ENCODE measurements at regions not wholly inside any gene's neighbourhood (a gene's known extent, or its start where the extent isn't known, plus 50 kb on each side); places are given as distances from the start of the nearest gene placed in this dataset.
"Not testable (repeated sequence)": the region's sequence is repeated elsewhere in the genome, so short reads cannot be mapped to it uniquely, and the experiment has no call there.

DNA sequence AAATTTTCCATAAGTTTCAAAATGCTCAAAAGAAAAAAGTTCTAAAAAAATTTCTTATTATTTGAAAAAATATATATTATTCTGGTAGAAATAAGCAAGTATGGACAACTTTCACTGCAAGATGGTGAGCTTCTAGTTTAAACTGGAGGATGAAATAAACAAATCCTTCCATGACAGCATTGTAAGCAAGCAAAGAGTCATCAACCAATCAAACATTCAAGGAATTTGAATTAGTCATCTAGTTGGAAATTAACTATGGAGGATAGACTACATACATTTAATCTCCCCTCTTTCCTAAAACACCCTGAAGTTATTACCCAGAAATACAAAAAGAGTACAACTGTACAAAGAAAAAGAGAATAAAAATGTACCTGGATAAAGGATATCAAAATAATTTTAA is 51.0 kb upstream of the IRX5 start:
- DNase-seq (ENCODE audit: low read depth in 4 of 4, low spot score in 3 of 4) = no peak

DNA sequence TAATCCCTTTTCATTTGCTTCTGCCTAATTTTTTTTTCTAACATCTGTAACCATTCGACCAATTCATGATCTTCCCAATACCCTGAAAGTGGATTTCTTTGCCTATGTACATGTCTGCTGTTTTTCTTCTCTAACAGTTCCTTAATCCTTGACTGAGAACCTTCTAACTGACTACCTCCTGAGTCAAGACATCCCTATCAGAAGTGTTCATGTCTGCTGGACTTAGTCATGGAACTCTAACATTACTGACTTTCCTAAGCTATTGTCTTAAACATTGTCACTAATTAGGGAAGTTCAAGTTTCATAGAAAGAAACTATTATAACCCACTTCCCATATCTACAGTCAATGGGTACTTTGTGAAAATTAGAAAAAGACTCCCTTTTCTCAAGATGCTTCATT is 52.4 kb upstream of the IRX5 start:
- no peak for DNase-seq (ENCODE audit: low read depth in 4 of 4, low spot score in 3 of 4)

DNA sequence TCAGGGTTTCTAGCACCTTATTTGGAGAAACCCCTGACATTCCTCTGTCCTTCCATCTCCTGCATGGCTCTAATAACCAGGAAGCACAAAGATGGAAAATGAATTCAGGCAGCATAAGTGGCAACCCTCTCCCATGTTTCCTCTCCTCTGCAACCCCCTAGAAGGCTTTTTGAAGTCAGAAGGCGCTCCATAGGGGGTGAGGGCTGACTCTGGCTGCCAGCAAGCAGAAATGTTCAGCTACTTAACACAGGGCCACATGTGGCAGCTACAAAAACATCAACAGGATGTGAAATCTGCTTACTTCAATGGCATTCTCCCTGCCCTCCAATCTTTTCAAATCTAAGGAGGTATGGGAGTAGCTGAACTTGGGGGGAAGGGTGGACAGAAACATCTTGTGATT is 55.2 kb upstream of the IRX5 start:
- no peak for DNase-seq (ENCODE audit: low read depth in 4 of 4, low spot score in 3 of 4)

DNA sequence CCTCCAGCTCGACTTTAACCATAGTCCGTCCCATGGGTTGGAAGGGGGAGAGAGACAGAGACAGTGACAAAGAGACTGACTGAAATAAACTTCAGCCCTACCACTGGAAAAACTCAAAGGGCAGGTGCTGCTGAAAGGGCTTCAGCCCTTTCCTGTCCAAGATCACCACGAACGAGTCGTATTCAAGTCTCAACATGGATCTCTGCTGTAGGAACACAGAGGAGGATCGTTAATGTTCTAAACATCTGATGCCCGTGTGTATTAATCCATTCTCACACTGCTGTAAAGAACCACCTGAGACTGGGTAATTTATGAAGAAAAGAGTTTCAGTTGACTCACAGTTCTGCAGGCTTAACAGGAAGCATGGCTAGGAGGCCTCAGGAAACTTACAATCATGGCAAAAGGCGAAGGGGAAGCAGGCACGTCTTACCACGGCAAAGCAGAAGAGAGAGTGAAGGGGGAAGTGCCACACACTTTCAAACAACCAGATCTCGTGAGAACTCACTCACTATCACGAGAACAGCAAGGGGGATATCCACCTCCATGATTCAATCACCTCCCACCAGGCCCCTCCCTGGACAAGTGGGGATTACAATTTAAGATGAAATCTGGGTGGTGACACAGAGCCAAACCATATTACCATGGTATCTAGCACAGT is 56.8 kb upstream of the IRX5 start:
- not testable (repeated sequence) for DNase-seq (ENCODE audit: low read depth in 4 of 4, low spot score in 3 of 4)

DNA sequence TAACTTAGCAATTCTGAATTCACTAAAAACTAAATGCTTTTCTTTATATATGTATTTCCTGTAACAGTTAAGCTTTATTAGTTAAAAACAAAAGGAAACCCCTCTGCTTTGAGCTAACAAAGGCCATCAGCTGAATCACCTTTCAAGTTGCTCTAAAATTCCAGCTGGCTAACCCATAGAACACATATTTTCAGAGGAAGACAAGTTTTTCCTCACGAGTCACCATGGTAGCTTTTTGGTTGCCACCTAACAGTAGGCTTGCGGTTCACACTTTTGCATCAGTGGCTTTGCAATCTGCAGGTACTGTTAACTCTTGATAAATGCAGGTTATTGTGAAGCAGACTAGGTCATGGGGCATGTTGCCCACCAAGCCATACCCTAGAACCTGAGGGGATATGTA is 57.6 kb upstream of the IRX5 start:
- DNase-seq (ENCODE audit: low read depth in 4 of 4, low spot score in 3 of 4) = no peak

DNA sequence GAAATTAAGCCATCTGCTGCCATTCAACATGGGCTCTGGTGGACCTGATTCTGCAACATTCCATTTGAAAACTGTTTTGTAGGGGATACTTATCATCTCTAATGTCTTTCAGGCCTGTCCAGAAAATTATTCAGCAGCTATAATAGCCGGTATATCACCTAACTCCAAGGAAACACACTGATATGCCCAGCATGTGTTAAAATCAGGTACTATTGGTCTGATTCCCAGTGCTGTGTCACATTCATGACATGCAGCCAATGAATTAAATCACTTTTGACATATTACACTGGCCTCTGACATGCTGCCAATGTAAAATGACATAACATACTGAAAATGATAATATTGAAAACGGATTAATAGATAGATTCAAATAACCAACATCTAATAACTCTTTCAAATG is 60.5 kb upstream of the IRX5 start:
- no peak for DNase-seq (ENCODE audit: low read depth in 4 of 4, low spot score in 3 of 4)

DNA sequence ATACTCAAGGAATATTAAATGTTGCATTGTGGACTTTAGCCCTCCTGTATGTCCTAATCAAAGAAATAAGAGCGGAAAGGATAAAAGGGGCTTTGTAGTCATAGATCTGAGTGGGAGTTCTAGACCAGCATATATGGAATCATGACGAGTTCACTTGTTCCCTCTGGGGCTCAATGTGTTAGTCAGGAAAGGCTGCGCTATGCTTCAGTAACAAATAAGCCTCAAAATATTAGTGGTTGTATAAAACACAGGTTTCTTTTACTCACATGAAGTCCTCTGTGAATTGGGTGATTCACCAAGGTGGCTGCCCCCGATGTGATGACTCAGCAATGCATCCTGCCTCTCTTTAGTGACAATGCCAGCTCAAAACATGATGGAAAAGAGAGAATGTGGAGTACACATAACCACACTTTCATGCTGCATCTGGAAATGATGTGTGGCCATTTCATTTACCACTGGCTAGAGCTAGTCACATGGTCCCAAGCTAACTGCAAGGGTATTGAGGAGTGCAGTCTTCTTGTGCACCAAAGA is 63.3 kb upstream of the IRX5 start:
- no peak for DNase-seq (ENCODE audit: low read depth in 4 of 4, low spot score in 3 of 4)

DNA sequence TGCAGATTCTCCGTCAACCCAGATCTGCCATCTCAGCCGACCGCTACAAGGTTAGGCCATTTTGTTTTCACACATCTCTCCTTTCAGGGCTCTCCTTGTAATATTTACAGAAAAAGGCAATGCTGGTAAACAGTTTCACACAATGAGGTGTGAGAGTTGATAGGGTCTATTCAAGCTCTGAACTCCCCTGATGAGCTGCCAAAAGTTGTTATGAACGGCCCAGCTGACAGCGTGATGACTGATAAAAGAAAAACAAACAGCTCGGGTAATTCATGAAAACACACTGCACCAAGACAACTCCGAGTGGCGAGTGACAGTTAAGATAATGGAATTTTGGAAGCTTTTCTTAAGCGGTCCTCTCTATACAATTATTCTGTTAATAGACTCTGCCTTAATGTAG is 68.1 kb upstream of the IRX5 start:
- DNase-seq (ENCODE audit: low read depth in 4 of 4, low spot score in 3 of 4) = no peak

DNA sequence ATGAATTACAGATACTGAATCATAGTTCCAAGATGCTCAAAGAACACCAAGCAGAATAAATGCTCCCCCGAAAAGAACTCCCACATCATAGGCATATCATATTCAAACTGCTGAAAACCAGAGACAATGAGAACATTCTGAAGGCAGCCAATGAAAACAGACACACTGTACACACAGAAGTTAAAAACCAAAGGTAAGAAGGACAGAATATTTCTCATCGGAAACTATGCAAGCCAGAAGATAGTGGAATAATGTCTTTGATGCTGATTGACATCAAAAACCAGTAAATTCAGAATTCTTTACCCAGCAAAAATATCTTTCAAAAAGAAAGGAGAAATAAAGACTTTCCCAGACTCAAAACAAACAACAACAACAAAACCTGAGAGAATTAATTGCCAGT is 73.8 kb upstream of the IRX5 start:
- no peak for DNase-seq (ENCODE audit: low read depth in 4 of 4, low spot score in 3 of 4)

DNA sequence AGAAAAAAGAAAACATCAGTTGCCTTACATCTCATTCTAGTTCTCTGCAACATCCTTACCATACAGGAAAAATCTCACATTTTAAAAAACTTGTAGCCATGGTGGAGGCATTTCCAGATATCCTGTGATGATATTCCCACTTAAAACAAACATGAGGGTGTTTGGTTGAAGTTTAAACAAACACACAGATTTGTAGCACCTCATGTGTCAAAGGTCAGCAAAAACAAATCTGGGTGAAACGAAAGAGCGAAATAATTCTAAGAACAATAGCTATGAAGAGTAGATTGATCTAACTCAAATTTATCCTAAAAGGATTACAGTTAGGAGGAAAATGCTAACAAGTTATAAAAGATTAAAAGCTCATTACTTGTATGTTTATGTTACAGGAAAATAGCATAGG is 83.1 kb upstream of the IRX5 start:
- no peak for DNase-seq (ENCODE audit: low read depth in 4 of 4, low spot score in 3 of 4)

DNA sequence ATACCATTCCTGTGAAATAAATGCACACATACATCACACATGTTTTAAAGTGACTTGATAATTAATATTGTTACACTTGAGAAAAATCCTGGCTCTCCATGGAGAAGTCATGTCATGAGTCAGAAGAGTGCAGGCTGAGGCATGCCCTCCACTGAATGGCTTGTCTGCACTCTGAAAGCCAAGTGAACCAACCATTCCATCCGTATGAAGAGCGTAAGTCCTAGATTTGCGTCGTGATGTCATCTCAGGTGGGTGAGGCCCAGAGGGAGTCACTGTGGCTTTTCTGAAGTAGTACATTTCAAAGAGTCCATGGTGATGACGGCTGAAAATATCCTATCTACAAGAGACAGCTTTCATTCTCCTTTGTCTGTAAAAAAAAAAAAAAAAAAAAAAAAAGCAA is 83.5 kb upstream of the IRX5 start:
- no peak for DNase-seq (ENCODE audit: low read depth in 4 of 4, low spot score in 3 of 4)

DNA sequence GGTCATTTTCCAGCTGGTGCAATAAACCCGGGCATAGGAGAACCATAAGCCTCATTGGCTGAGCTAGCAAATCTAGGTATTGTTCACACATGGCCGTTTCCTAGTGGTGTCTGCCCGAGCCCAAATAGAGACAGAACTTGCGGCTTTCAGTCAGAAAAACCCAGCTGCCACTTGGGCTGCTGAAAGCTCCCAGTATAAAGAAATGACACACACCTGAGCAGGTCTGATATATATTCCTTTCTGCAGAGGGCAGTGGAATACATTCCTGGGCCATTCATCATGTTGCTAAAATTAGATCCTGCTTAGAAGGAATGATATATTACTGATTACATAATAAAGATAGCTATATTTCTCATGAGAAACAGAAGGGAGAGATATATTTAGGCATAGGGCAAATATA is 83.9 kb upstream of the IRX5 start:
- no peak for DNase-seq (ENCODE audit: low read depth in 4 of 4, low spot score in 3 of 4)

DNA sequence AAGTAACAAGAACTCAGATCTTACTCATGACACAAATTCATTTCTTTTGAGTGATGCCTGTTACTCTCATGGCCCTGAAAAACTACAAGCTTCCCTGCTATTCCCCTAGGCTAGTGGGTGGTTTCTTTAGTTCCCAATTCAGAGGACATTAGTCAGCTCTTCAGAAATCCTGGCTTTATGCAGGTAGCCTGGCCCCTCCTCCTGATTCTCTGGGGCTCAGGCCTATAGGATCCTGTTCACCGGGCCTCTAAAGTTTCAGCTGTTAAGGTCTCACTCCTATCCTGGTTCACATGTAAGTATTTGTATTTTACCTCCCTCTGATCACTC is 87.3 kb upstream of the IRX5 start:
- DNase-seq (ENCODE audit: low read depth in 4 of 4, low spot score in 3 of 4) = no peak

DNA sequence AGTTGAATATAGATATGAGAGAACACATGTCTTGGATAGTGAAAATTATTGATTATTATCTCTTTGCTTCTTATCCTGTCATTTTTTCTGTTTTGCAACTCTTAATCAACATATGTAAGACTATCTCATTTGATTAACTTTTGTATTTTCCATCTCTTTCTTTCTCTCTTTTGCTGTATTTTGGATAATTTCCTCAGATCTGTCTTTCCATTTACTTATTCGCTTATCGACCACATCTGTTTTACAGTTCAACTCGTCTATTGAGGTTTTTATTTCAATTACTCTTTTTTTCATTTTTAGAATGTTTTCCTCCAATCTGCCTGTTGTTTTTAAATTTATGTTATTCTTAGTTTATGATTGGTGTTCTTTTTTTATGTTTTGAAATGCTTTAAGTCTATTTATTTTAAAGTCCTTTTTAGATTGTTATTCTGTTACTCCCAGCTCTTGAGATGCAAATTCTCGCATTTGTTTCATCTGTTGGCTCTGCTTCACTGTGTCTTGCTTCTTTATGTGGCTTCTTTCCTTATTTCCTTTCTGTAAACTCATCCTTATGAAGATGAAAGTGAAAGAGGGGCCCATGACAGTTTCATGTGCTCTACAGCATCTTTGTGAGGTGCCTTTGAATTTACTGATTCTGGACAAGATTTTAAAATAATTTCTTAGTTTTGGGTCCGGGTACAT is 87.8 kb upstream of the IRX5 start:
- DNase-seq (ENCODE audit: low read depth in 4 of 4, low spot score in 3 of 4) = no peak

DNA sequence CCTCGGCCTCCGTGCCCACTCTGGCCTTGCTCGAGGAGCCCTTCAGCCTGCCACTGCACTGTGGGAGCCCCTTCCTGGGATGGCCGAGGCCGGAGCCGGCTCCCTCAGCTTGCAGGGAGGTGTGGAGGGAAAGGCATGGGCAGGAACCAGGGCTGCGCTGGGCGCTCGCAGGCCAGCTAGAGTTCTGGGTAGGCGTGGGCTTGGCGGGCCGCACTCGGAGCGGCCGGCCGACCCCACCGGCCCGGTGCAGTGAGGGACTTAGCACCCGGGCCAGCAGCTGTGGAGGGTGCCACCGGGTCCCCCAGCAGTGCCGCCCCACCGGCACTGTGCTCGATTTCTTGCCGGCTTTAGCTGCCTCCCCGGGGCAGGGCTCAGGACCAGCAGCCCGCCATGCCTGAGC is 101.0 kb upstream of the IRX5 start:
- no peak for DNase-seq (ENCODE audit: low read depth in 4 of 4, low spot score in 3 of 4)

DNA sequence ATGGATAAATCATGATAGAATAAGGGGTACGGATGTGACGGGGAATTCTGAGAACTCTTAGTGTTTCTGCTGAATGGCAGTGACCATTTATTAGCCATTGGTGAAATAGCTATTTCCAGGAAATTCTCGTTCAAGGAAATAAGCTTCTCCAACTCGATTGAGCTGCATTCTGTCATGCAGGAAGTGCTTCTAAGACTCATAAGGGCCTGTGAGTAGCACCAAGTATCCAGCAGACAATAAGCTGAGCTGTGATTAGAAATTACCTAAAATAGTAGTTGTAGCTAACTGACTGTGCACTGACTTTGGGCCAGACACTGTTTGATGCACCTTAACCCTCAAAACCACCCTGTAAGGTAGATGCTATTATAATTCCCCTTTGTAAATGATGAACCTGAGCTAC is 107.8 kb upstream of the IRX5 start:
- no peak for DNase-seq (ENCODE audit: low read depth in 4 of 4, low spot score in 3 of 4)

DNA sequence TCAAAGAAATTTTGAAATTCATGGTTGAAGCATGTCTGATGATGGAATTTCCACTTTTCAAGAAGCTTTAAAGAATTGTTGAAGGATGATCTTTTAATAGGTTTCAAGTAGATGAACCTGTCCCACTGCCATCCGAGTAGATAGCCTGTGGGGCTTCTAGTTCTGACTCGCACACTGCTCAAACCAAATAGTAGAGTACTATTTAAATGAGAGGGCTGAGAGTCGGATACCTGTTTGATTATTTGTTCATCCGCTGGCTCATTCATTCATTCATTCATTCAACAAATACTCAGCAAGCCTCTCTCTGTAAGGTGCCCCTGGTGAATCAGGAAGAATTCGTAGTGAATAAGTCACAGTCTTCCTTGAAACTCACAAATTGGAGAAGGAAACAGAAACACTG is 108.2 kb upstream of the IRX5 start:
- no peak for DNase-seq (ENCODE audit: low read depth in 4 of 4, low spot score in 3 of 4)

DNA sequence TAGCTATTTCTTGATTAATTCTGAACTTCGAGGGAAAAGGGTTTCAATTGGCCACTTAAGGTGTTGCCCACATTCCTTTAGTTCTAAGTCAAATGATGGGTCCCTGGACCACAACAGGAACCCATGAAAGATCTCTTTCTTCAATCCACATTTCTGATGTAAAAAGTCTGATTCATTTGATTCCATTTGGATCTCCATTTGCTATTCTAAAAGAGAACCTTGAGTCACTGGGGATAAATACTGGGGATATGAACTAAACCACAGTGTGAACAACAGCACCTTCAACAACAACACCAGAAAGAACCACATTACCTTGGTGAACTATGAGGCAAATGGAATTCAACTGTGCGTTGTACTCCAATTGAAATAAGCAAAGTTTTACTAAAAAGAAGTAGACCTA is 108.9 kb upstream of the IRX5 start:
- DNase-seq (ENCODE audit: low read depth in 4 of 4, low spot score in 3 of 4) = no peak

DNA sequence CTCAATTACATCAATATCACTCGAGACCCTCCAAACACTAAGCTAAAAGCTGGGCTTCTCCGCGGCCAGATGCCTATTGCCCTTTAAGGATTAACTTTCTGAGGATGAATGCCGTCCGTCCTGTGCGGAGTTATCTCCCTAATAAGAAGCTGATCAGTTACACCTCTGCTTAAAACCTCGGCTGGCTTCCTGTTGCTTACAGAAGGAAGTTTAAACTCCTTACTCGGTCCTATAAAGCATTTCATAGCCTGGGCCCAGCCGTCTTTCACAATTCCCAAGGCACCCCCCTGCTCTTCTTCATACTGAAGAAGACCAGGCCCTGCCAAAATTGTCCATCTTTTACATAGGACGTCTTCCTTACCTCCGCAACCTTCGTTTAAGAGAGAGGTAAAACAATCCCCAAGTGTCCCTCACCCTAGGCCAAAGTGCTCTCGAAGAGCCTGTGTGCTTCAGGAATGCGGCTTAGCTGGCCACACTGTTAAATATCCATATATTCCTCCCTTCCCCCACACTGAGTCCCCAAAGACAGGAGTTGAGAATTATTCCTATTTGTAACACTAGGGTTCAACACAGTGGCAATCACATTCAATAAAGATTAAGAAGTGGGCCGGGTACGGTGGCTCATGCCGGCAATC is 112.6 kb upstream of the IRX5 start:
- DNase-seq (ENCODE audit: low read depth in 4 of 4, low spot score in 3 of 4) = no peak

DNA sequence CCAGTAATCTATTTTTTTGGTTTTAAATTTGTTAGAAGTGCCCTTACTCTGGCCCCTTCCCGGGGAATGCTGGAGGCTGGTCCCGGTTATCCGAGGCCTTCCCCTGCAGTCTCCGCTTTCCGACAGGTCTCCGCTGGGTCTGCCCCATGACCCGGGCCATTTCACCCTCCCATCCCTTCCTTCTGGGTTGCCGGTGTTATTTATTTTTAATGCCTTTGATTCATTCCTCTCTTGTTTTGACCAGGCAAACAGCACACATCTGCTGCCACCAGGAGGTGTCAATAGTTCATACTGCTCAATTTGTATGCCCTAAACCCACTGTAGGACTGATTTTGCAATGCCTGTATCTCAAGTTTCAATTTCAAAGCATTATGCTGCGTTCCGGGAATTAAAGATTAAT is 113.2 kb upstream of the IRX5 start:
- no peak for DNase-seq (ENCODE audit: low read depth in 4 of 4, low spot score in 3 of 4)

DNA sequence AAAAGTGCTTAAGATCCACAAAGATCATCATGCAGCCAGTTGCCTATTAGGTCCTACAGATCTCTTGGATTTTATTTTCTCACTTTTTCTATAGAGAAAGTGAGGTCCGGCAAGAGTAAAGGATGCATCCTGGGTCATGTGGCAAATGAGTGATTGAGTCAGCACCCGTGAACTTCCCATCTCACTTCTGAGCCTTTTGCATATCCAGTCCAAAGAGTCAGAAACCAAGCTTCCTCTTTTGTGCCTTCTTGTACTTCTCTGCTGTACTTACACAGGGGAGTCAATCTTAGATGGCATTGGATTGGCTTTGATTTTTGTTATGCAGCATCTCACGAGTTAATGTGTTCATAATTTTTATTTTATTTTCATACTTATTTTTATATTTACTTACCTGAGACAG is 114.2 kb upstream of the IRX5 start:
- DNase-seq (ENCODE audit: low read depth in 4 of 4, low spot score in 3 of 4) = no peak

DNA sequence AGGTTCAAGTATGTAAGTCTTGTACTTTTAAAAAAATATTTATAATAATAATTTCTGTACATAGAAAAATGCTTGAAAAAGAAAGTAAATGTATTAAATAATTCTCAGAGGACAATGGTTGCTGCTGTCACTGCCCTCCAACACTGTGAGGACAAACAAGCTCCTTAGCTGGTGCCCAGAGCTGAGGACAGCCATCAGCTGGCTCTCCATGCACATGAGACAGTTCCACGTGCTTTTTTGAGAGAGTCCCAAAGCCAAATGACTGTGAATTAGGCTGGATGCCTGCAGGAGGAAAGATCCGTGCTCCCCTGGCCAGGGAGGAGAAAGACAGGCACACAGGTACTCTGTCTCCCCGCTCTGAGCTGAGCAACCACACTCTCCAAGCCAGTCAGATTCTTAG is 115.5 kb upstream of the IRX5 start:
- no peak for DNase-seq (ENCODE audit: low read depth in 4 of 4, low spot score in 3 of 4)
